Sigmoid colon (tissue), 6 donors: ENCODE measurements at regions not wholly inside any gene's neighbourhood (a gene's known extent, or its start where the extent isn't known, plus 50 kb on each side); places are given as distances from the start of the nearest gene placed in this dataset.
"Not testable (repeated sequence)": the region's sequence is repeated elsewhere in the genome, so short reads cannot be mapped to it uniquely, and the experiment has no call there.

Experiments
- DNase-seq: peaks from one replicate; pipeline ENCODE4 v3.0.0-alpha.2; 2019
- H3K27ac ChIP-seq, 4 donors: fragments of 200-600 bp; sonication (generic); one replicate each; pipeline ENCODE4 v1.5.1; 2016 to 2019; ENCODE audit warnings: mild to moderate bottlenecking in 1 of 4
- H3K27me3 ChIP-seq, 3 donors: fragments of 200-600 bp; sonication (generic); one replicate each; pipeline ENCODE4 v1.5.1; 2019; ENCODE audit warnings: mild to moderate bottlenecking in 1 of 3
- H3K36me3 ChIP-seq, 4 donors: fragments of 200-600 bp; sonication (generic); one replicate each; pipeline ENCODE4 v1.5.1; 2016 to 2019
- H3K4me1 ChIP-seq, 4 donors: fragments of 200-600 bp; sonication (generic); one replicate each; pipeline ENCODE4 v1.5.1; 2017 to 2019
- H3K4me3 ChIP-seq, 4 donors: fragments of 200-600 bp; sonication (generic); one replicate each; pipeline ENCODE4 v1.5.1; 2017 to 2019; ENCODE audit warnings: mild to moderate bottlenecking in 2 of 4, moderate library complexity in 1 of 4
- H3K9me3 ChIP-seq, 4 donors: fragments of 200-600 bp in 3 of 4; sonication (generic) in 3 of 4; one replicate each; pipeline versions ENCODE4 v1.5.1 to v1.6.1; 2013 to 2019
- CTCF ChIP-seq, 4 experiments: fragments of 450-650 bp in 3 of 4; fragments of 200-600 bp in 1 of 4; IDR thresholded peaks; one replicate each; pipeline ENCODE4 v1.5.1; 2016 to 2019; ENCODE audit warnings: antibody characterized with exemption in 4 of 4, mild to moderate bottlenecking in 3 of 4, moderate library complexity in 2 of 4
- EP300 ChIP-seq, 4 donors: sonication (generic); formaldehyde crosslinking; IDR thresholded peaks; one replicate each; pipeline ENCODE4 v1.6.1; 2017; ENCODE audit warnings: antibody characterized with exemption in 4 of 4
- POLR2A ChIP-seq, 2 donors: fragments of 450-650 bp; IDR thresholded peaks; one replicate each; pipeline ENCODE4 v1.6.1; 2016; ENCODE audit warnings: antibody characterized with exemption in 2 of 2, mild to moderate bottlenecking in 2 of 2, moderate library complexity in 2 of 2
- POLR2AphosphoS5 ChIP-seq, 4 donors: sonication (generic); formaldehyde crosslinking; IDR thresholded peaks; one replicate each; pipeline ENCODE4 v1.6.1; 2017; ENCODE audit warnings: antibody characterized with exemption in 4 of 4
- WGBS, 2 donors: extraction: QIAGEN DNeasy Blood & Tissue Kit; methylation state at CpG; one replicate each; pipeline ENCODE4 v1.1.7; 2013; 5-methylcytosine and 5-hydroxymethylcytosine counted together
- intact Hi-C: fragments of 100-400 bp; cut with DNase I; formaldehyde crosslinking; loops from one replicate; pipeline ENCODE4 v1.15.1; 2023
- donor health status: healthy with polysubstance abuse.
- donor health status: healthy.

GRCh38 chrX:109782994-109783700 lies 50.1 kb upstream of the ACSL4 start:
- DNase-seq, result no peak
- Histone ChIP-seq H3K4me3 (no peak overlapping the region), H3K36me3 (no peaks in the 10 kb centered on the region), H3K9me3 (no peaks in the 10 kb centered on the region), H3K4me1 (no peaks in the 10 kb centered on the region), H3K27me3 (no peaks in the 10 kb centered on the region), H3K27ac (no peak overlapping the region)
- intact Hi-C loops, result no loop called here
- WGBS, 2 donors, result 56 to 76% methylated on average over 6 of the region's 6 CpGs
- TF ChIP-seq POLR2A (IDR thresholded peaks at IDR 0.05) (no peak), CTCF (IDR thresholded peaks at IDR 0.05) (no peak), EP300 (IDR thresholded peaks at IDR 0.05) (no peak), POLR2AphosphoS5 (IDR thresholded peaks at IDR 0.05) (no peak)

- no peaks in the 10 kb centered on the region for H3K4me1 ChIP-seq
- no peak overlapping the region for H3K4me3 ChIP-seq
- DNase-seq, result no peak
- 73 to 75% methylated on average over 5 of the region's 5 CpGs for WGBS, 2 donors
- no peaks in the 10 kb centered on the region for H3K36me3 ChIP-seq
- H3K9me3 ChIP-seq, result no peaks in the 10 kb centered on the region
- no peaks in the 10 kb centered on the region for H3K27me3 ChIP-seq
- intact Hi-C loops, result no loop called here
- no peak for TF ChIP-seq POLR2A (IDR thresholded peaks at IDR 0.05)
- no peak overlapping the region for H3K27ac ChIP-seq
These were observed 50.6 kb upstream of the ACSL4 start for GRCh38 chrX:109783701-109784079.

GRCh38 chrX:109785053-109785452 lies 52.0 kb upstream of the ACSL4 start:
- no peak for DNase-seq
- H3K4me1 ChIP-seq, result no peaks in the 10 kb centered on the region
- no peaks in the 10 kb centered on the region for H3K9me3 ChIP-seq
- no peak for TF ChIP-seq POLR2AphosphoS5 (IDR thresholded peaks at IDR 0.05)
- TF ChIP-seq CTCF (IDR thresholded peaks at IDR 0.05), result no peak
- no peak for TF ChIP-seq POLR2A (IDR thresholded peaks at IDR 0.05)
- TF ChIP-seq EP300 (IDR thresholded peaks at IDR 0.05), result no peak
- 83 to 87% methylated on average over 4 of the region's 4 CpGs for WGBS, 2 donors
- no peak overlapping the region for H3K4me3 ChIP-seq
- H3K27me3 ChIP-seq, result no peaks in the 10 kb centered on the region
- no peaks in the 10 kb centered on the region for H3K36me3 ChIP-seq
- H3K27ac ChIP-seq, result no peak overlapping the region
- intact Hi-C loops, result no loop called here

- H3K4me3 ChIP-seq, intact Hi-C loops, H3K27ac ChIP-seq, H3K4me1 ChIP-seq, H3K9me3 ChIP-seq, H3K27me3 ChIP-seq, H3K36me3 ChIP-seq, DNase-seq: not testable (repeated sequence)
- WGBS, 2 donors, result 96 to 98% methylated on average over 7 of the region's 7 CpGs
These were observed 57.5 kb upstream of the ACSL4 start for GRCh38 chrX:109790511-109790910.

- 62 to 76% methylated on average over 2 of the region's 2 CpGs for WGBS, 2 donors
- no peak for TF ChIP-seq POLR2AphosphoS5 (IDR thresholded peaks at IDR 0.05)
- TF ChIP-seq POLR2A (IDR thresholded peaks at IDR 0.05), result no peak
- no peak for TF ChIP-seq CTCF (IDR thresholded peaks at IDR 0.05)
These were observed 60.1 kb upstream of the ACSL4 start for GRCh38 chrX:109793191-109793590.

GRCh38 chrX:109795682-109796081 lies 62.6 kb upstream of the ACSL4 start:
- no peaks in the 10 kb centered on the region for H3K27me3 ChIP-seq
- 89 to 95% methylated on average over 4 of the region's 4 CpGs for WGBS, 2 donors
- no peak overlapping the region for H3K27ac ChIP-seq
- intact Hi-C loops, result no loop called here
- H3K4me1 ChIP-seq, result no peaks in the 10 kb centered on the region
- no peak overlapping the region for H3K4me3 ChIP-seq
- H3K9me3 ChIP-seq, result no peaks in the 10 kb centered on the region
- no peaks in the 10 kb centered on the region for H3K36me3 ChIP-seq
- no peak for DNase-seq
- TF ChIP-seq POLR2A (IDR thresholded peaks at IDR 0.05) (no peak), POLR2AphosphoS5 (IDR thresholded peaks at IDR 0.05) (no peak), CTCF (IDR thresholded peaks at IDR 0.05) (no peak), EP300 (IDR thresholded peaks at IDR 0.05) (no peak)

More at GRCh38 chrX:109793191-109793590, 60.1 kb upstream of the ACSL4 start:
- intact Hi-C loops, result no loop called here
- Histone ChIP-seq H3K9me3 (no peaks in the 10 kb centered on the region), H3K36me3 (no peaks in the 10 kb centered on the region), H3K27me3 (no peaks in the 10 kb centered on the region), H3K4me1 (no peaks in the 10 kb centered on the region), H3K27ac (no peak overlapping the region), H3K4me3 (no peak overlapping the region)
- DNase-seq, result no peak
